HG03095 (cell line): ENCODE measurements at regions not wholly inside any gene's neighbourhood (a gene's known extent, or its start where the extent isn't known, plus 50 kb on each side); places are given as distances from the start of the nearest gene placed in this dataset.
"Not testable (repeated sequence)": the region's sequence is repeated elsewhere in the genome, so short reads cannot be mapped to it uniquely, and the experiment has no call there.

Source experiments
- ATAC-seq: cut with Tn5 transposase; IDR thresholded peaks from one replicate; pipeline ENCODE4 v1.9.1; 2021; ENCODE audit warnings: moderate library complexity; ENCODE audit not compliant: unreplicated experiment

DNA sequence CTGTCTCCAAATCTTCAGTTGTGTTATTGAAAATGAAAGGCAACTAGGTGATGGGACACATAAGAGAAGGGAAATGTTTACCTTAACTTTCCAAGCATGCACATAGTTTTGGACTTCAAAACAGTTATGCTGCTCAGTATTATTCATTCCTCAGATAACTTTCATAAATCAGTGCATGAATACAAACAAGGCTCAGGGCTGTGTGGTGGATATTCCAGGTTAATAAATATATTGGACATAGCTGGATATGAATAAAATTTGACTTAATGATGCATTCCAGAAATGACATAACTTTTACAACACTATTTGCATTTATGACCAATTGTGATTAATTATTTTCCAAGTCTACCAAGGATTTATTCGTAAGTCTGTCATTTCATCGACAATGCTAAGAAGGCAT, 301.2 kb upstream of the ZNF804A start:
- no peak for ATAC-seq

DNA sequence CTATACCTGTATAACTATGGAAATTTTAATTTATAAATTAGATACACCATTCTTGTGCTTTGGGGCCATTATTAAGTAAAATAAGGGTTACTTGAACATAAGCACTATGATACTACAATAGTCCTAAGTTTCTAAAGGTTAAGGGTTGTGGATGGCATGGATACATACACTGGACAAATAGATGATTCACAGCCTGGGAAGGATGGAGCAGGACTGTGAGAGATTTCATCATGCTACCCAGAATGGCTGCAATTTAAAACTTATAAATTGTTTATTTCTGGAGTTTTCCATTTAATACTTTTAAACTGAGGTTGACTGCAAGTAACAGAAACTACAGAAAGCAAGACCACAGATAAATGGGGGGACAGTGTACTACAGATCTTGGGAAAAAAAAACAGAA, 295.8 kb upstream of the ZNF804A start:
- ATAC-seq = no peak

DNA sequence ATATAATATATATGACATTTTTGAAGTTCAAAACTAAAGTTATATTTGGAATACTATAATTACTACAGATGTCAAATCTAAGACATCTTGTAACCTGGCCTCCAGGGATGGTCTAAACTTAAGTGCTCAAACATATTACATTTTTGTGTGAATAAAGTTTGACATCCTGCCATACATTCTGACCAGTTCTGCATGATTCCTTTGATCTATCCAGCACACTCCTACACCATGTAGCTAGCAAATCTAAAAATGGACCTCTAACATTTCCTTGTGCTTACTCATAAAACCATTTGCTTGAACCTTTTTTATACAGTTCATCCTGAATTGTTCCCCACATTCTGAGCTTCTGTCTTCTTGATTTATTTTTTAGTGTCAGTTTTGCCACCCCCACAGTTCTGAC, 294.3 kb upstream of the ZNF804A start:
- ATAC-seq = no peak

DNA sequence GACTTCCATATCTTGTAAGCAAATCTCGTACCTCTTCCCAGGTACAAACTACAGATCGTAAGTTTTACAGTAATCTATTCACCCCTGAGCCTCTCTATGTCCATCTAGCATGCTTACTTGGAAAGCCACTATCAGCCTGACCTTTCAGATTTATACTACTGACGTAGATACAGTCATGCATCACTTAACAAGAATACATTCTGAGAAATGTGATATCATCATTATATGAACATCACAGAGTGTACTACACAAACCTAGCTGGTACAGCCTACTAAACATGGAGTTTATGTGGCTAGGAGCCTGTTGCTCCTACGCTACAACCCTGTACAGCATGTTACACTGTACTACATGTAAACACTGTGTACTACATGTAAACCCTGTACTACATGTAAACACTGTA, 293.2 kb upstream of the ZNF804A start:
- ATAC-seq = no peak

DNA sequence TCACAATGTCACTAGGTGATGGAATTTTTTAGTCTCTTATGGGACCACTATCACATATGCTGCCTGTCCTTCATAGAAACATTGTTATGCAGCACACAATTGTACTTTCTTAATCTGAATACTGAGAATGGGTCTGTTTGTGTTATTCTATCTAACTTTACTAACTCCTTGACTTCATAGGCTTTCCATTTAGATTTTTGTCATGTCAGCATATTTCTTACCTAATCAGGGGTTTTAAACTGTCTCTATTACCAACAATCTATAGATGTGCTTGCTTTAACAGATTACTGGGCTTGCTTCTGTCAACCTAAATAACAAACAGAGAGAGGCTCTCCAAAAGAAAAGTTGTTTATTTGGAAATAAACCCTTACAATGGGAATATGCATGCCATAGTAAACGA, 289.6 kb upstream of the ZNF804A start:
- no peak for ATAC-seq

DNA sequence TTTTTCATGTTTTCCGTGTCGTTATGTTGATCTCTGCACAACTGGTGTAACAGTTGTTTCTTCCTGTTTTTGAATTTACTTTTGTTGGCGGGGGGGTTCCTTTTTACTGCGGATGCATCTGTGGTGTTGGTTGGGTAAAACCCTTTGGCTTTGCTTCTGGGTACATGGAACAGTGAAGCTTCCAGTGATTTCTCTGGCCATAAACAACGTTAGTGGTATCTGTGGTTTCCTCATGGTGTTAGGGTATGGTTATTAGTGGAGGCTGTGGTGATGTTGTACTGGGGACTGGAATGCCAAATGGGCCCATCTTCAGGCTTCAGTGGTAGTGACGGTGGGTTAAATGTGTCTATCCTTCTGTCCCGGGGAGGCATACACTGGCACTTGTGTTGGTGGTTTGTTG, 285.4 kb upstream of the ZNF804A start:
- ATAC-seq = no peak

DNA sequence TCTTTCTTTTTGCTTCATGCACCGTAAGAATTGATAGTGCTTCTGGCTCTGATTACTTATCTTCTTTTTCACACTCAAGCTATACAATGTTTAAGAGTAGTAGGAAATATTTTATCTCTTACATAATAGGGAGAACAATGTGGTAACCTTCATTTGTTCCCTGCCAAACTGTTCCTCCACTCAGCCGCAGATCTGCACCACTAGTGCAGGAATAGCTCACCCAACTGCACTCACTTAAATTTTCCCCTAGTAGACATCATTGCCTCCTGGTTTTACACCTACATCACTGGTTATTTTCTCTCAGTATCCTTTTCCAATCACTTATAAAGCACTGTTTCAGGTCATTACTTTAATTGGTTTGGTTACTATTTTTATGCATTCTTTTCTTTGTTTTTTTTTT, 283.5 kb upstream of the ZNF804A start:
- no peak for ATAC-seq

DNA sequence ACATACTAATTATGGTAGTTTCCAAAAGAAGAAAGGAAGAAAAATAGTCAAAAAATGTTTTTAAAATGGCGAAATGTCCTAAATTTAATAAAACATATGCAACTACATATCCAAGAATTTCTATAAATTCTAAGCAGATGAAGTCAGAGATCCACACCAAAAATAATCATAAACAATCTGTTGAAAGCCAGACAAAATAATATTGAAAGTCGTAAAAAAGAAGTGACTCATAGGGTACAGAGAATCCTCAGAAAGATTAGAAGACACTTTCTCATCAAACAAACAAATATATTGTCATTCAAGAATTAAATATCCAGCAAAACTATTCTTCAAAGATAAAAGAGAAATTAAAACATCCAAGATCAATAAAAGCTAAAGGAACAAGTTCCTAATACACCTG, 281.4 kb upstream of the ZNF804A start:
- ATAC-seq = no peak

DNA sequence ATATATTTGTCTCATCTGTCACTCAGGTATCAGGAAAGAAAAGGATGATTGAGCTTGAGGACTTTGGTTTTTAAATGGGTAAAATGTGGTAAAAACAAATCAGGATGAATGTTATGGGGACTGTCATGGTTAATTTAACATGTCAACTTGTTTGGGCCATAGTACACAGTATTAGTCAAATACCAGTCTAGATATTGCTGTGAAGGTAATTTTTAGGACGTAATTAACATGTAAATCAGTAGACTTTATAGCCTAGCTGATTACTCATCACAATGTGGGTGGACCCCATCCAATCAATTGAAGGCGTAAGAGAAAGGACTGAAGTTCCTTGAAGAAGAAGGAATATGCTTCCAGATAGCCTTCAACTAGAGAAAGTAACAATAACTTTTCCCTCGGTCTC, 275.7 kb upstream of the ZNF804A start:
- no peak for ATAC-seq

DNA sequence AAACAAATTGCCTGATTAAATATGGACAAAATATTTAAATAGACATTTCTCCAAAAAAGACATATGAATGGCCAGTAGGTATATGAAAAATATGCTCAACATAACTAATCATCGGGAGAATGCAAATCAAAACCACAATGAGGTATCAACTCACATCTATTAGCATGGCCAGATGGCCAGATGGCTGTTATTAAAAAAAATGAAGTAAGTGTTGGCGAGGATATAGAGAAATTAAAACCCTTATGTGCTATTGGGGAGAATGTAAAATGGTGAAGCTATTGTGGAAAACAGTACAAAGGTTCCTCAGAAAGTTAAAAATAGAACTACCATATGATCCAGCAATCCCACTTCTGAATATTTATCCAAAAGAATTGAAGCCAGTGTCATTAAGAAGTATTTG, 272.3 kb upstream of the ZNF804A start:
- no peak for ATAC-seq

DNA sequence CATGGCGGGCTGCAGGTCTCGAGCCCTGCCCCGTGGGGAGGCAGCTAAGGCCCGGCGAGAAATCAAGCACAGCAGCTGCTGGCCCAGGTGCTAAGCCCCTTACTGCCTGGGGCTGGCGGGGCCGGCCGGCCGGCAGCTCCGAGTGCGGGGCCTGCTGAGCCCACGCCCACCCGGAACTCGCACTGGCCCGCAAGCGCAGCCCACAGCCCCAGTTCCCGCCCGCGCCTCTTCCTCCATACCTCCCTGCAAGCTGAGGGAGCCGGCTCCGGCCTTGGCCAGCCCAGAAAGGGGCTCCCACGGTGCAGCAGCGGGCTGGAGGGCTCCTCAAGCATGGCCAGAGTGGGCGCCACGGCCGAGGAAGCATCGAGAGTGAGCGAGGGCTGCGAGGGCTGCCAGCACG, 270.5 kb upstream of the ZNF804A start:
- ATAC-seq = not testable (repeated sequence)

DNA sequence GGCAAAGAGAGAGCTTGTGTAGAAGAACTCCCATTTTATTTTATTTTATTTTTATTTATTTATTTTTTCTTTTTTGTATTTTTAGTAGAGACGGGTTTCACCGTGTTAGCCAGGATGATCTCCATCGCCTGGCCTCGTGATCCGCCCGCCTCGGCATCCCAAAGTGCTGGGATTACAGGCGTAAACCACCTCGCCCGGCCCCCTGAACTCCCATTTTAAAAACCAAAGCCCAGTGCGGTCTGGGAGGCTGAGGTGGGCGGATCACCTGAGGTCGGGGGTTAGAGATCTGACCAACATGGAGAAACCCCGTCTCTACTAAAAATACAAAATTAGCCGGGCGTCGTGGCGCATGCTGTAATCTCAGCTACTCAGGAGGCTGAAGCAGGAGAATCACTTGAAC, 267.8 kb upstream of the ZNF804A start:
- ATAC-seq = not testable (repeated sequence)

DNA sequence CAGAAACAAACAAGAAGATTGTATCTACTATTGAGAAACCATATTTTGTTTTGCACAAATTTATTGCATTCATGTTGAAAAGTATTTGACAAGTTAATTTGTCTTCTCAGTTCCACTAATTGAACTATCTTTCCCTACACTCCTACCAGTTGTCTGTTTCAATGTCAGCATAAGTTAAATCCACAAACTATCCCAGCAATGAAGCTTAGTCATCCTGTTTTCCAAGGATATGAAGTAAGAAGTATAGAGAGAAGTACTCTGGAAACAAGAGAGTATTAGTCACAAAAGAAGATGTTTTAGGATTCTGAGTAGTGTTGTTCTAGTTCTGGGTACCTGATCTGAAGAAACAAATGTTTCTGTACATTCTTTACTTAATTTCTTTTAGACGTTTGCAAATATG, 261.6 kb upstream of the ZNF804A start:
- ATAC-seq = no peak

DNA sequence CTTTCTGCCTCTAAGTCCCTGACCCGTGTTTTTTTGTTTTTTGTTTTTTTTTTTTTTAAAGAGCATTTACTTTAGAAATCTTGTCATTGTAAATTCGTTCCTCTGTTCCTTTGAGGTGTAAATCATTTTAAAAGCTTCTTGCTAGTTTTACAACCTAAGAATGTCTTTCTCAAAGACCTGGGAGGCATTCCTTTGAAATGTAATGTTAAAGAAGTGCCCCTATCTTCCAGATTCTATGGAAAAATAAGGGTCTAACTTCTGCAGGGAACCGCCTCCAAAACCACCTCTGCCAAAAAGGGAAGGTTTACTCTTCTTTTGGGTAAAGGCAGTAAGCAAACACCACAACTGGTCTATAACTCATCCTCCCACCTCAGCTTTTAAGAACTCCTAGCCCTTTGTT, 259.6 kb upstream of the ZNF804A start:
- ATAC-seq = no peak

DNA sequence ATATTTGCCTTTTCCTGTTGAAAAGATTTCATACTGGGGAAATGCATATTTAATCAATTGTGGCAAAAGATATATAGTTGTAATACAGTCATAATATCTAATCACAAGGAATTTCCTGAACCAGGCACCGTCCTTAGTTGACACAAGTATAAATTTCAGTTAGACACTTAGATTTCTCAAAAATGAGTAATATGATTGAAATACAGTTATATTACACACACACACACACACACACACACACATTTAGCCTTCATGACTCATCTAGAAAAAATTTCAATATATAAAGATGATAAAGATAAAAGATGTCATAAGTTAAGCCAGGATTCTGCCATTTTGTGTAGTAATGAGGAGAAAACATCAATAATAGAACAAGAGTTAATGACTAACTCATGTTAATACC, 258.4 kb upstream of the ZNF804A start:
- ATAC-seq = no peak

DNA sequence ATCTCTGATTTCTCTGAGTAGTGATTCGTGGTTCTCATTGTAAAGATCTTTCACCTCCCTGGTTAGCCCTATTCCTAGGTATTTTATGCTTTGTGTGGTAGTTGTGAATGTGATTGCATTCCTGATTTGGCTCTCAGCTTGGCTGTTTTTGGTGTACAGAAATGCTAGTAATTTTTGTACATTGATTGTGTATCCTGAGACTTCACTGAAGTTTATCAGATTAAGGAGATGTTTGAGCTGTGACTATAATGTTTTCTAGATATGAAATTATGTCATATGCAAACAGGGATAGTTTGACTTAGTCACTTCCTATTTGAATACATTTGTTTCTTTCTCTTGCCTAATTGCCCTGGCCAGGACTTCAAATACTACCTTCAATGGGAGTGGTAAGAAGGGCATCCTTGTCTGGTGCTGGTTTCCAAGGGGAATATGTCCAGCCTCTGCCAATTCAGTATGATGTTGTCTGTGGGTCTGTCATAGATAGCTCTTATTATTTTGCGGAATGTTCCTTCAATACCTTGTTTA, 251.9 kb upstream of the ZNF804A start:
- no peak for ATAC-seq

DNA sequence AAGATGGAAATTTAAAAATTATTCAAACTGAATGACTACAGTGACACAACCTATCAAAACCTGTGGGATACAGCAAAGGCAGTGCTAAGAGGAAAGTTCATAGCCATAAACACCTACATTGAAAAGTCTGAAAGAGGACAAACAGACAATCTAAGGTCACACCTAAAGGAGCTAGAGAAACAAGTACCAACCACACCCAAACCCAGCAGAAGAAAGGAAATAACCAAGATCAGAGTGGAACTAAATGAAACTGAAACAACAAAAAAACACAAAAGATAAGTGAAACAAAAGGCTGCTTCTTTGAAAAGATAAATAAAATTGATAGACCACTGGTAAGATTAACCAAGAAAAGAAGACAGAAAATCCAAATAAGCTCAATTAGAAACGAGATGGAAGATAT, 247.2 kb upstream of the ZNF804A start:
- ATAC-seq = no peak

DNA sequence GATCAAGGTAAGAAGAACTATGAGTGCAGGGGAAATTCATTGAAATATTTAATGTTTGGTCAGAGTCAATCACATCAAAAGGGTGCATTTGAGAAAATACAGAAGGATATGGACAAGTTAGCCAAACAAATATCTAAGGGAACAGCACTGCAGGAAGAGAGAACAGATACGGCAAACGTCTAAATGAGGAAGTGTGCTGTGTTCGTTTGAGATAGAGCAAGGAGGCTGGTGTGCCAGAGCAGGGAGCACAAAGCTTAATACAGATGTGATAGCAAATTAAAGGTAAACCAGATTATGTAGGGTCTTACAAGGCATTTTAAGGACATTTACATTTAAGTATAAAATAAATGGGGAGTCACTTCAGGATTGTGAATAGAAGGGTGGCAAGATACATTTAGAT, 241.3 kb upstream of the ZNF804A start:
- ATAC-seq = no peak

DNA sequence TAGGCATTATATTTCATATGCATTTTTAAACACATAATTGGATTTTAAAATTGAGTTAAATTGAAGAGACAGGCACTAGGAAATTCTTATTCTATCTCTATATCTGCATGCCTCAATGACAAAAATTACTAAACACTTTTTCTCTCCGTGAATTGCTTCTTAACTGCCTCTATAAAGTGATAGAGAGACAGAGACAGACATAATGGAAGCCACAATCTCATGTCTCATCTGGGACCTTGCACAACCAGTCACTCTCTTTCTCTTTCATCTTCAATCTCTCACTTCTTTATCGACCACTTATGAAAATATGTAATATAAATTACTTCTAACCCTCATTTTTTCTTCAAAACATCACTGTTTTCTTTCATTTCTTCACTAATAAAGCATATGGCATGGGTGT, 238.9 kb upstream of the ZNF804A start:
- ATAC-seq = no peak

DNA sequence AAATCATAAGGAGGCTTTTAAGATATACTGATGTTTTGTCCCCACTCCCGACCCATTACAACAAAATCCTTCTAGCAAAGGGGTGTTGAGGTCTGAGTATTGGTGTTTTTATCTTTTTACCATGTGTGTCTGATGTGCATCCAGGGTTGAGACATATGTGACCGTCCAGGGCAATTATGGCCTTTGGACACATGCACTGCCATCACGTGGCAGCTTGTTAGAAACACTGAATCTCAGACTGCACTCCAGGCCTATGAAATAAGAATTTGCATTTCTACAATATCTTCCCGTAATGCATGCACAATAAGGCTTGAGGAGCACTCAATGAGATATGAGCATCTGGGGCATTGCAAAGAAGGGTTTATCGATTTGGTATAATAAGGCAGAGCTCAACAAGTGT, 235.1 kb upstream of the ZNF804A start:
- no peak for ATAC-seq

DNA sequence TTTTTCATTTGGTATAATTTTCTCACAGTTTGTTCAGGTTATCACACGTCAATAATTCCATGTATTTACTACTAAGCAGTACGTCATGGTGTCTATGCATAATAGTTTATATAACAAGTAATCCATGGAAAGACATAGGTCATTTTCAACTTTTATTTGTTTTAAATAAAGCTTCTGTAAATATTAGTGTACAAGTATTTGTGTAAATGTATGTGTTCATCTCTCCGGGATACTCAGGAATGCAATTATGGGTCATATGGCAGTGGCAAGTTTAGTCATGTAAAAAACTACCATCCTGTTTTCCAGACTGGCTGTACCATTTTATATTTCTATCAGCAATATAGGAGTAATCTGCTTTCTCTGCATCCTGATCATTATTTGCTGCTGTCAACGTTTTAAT, 231.1 kb upstream of the ZNF804A start:
- ATAC-seq = no peak

DNA sequence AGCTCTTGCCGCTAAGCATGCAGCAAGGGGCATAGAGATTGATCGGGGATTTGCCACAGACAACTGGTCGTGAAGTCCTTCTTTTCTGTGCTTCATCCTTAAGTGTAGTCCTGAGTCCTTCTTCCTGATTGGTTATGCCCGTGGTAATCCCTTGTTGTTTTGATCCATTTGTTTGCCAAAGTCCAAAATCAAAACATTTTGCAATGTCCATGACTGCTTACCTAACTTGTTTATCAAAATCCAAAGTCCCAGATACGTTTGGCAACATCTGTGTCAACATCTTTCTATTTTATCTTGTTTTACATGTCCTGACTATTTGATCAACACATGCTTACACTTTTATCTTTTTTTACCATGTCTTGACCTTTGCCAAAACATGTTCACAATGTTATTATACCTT, 229.0 kb upstream of the ZNF804A start:
- no peak for ATAC-seq

DNA sequence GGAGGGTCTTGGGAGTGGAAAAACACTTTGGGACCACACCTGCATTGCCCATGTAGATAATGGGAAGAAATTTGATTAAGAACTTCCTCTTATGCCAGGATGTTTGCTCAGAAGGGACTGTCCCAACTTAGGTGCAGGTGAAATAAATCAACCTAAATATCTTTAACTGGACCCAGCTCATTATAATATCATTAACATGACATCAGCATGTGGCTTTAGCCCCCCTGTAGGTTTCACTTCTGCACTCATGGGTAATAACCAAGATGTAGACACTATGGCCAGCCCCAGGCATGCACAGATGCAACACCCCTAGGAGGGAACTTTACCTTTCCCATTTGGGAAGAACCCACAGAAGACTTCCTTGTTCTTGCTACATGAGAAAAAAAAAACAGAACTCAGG, 227.4 kb upstream of the ZNF804A start:
- peak; percentile 56 for ATAC-seq

DNA sequence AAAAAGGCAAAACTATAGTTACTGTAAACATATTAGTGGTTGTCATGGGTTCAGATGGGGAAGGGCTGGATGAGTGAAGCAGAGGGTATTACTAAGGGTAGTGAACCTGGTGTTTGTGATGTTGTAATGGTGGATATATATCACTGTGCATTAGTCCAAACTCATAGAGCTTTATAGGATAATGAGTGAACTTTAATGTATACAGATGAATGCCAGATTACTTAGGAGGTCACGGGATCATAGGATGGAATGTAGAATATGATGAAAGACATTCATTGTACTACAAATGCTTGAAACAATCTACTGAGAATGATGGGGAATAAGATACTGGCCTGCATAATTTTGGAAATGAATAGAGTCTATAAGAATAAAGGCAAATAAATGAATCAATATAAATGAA, 226.7 kb upstream of the ZNF804A start:
- peak; percentile 21 for ATAC-seq
